ENCODE measurements at regions not wholly inside any gene's neighbourhood (a gene's known extent, or its start where the extent isn't known, plus 50 kb on each side); places are given as distances from the start of the nearest gene placed in this dataset.
"Not testable (repeated sequence)": the region's sequence is repeated elsewhere in the genome, so short reads cannot be mapped to it uniquely, and the experiment has no call there.

DNA sequence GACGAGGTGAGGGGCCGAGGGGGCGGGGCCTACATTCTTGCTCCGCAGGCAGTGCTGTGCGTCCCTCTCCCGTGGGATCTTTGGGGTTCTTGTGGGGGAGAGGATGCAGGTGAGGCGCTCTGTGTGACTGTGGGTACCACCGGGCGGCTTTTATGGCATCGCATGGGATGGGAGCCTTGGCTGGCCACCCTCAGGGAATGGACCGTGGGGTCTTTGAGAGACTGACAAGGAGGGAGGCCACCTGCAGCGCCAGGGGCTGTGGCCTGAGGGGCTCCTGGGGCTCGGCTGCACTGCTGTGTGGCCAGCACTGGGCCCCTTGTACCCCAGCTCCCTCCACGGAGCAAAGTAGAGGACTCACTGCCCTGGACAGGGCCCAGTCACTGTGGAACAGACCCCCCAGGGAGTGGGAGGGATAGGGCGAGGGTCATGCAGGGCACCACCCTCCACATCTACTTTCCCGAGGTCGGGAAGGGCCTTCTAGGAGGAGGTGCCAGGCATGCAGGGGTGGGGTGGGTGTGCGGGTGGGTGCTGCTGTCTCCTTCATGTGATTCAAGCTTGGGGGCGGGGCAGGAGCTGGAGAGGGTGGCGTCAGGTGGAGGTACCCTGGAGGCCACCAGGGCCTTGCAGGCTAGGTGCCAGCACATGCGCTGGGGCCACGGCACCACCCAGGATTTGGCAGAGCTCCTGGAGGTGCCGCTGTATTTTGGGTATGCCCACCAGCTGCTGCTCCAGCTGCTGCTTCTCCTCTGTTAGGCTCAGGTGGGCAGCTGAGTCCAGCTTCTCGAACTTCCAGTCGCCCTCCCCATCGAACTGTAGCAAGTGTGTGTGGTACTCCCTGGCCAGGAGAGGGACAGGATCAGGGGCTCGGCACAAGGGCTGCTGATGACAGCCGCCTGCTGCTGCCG lies 1072.4 kb downstream of the RPIA start:
- no peak overlapping the region for H3K4me3 ChIP-seq (ENCODE audit: control insufficient read depth in 2 of 3, extremely low read depth in 1 of 3, insufficient read depth in 2 of 3, low read depth in 1 of 3, low read length in 3 of 3)
- H3K9me1 ChIP-seq (ENCODE audit: control insufficient read depth, extremely low read depth, insufficient read depth, low read length) = no peaks in the 10 kb centered on the region
- H3K9ac ChIP-seq (ENCODE audit: control insufficient read depth, extremely low read depth, insufficient read depth, low read length) = no peak overlapping the region
- H3K4me2 ChIP-seq (ENCODE audit: control insufficient read depth, extremely low read depth, insufficient read depth, low read depth, low read length) = no peak overlapping the region
- no peak overlapping the region for H3K27ac ChIP-seq (ENCODE audit: control insufficient read depth, insufficient read depth, low read length)
- FAIRE-seq (no peak), DNase-seq (ENCODE audit: low read depth, low spot score) (no peak)
- TF ChIP-seq EZH2 (IDR thresholded peaks at IDR 0.05; ENCODE audit: low read length) = no peak
- TF ChIP-seq, protein P1, sequence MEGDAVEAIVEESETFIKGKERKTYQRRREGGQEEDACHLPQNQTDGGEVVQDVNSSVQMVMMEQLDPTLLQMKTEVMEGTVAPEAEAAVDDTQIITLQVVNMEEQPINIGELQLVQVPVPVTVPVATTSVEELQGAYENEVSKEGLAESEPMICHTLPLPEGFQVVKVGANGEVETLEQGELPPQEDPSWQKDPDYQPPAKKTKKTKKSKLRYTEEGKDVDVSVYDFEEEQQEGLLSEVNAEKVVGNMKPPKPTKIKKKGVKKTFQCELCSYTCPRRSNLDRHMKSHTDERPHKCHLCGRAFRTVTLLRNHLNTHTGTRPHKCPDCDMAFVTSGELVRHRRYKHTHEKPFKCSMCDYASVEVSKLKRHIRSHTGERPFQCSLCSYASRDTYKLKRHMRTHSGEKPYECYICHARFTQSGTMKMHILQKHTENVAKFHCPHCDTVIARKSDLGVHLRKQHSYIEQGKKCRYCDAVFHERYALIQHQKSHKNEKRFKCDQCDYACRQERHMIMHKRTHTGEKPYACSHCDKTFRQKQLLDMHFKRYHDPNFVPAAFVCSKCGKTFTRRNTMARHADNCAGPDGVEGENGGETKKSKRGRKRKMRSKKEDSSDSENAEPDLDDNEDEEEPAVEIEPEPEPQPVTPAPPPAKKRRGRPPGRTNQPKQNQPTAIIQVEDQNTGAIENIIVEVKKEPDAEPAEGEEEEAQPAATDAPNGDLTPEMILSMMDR (optimal IDR thresholded peaks at IDR 0.05 in 1 of 3, IDR thresholded peaks at IDR 0.05 in 1 of 3, conservative IDR thresholded peaks at IDR 0.05 in 1 of 3; ENCODE audit: extremely low read depth in 1 of 3, insufficient read depth in 2 of 3, low read length in 3 of 3) = no peak
- no peaks in the 10 kb centered on the region for H4K20me1 ChIP-seq (ENCODE audit: control insufficient read depth, extremely low read depth, insufficient read depth, low read length)
- dilution Hi-C loops (cut with MboI; ENCODE audit: extremely low pct_ligation_motif_present, low sequenced_read_pairs) = no loop called here
- H3K79me2 ChIP-seq (ENCODE audit: control insufficient read depth, insufficient read depth, low read length) = no peaks in the 10 kb centered on the region
- no peaks in the 10 kb centered on the region for H3K36me3 ChIP-seq (ENCODE audit: control insufficient read depth in 2 of 2, extremely low read depth in 1 of 2, insufficient read depth in 2 of 2, low read length in 2 of 2)
- H2AFZ ChIP-seq (ENCODE audit: control insufficient read depth, low read length) = no peak overlapping the region
- peaks cover 21% of the 10 kb centered on the region for H3K27me3 ChIP-seq (ENCODE audit: control insufficient read depth, extremely low read depth, insufficient read depth, low read length)
- peaks cover 17% of the 10 kb centered on the region for H3K9me3 ChIP-seq (ENCODE audit: control insufficient read depth, low read depth, low read length)
- H3K4me1 ChIP-seq (ENCODE audit: control insufficient read depth, extremely low read depth, insufficient read depth, low read length) = no peaks in the 10 kb centered on the region

DNA sequence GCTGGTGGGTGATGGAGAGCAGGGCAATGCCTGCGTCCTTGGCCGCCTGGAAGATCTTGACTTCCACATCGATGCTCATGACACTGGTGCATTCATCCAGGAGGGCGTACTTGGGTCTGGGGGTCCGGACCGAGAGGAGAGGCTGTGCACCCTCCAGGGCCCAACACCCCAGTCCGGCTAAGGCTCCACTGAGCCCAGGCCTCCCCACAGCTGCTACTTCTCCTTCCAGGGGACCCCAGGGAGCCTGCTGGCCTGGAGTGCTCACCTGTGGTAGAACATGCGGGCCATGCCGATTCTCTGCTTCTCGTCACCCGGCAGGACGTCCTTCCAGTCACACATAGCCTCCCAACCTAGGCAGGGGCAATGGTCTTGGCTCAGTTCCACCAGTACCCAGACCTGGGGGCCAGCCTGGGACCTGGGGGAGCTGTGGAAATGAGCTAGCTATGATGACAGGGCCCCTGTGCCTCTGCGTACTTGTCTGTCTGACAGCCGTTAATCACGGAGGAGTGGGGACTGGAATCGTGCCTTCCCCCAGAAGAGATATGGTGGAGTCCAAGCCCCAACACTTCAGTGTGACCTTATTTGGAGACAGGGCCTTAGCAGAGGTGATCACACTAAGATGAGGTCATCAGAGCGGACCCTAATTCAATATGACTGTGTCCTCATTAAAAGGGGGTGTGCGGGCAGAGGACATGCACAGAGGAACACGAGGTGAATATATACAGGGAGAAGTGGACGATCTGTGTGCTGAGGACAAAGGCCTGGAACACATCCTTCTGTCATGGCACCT lies 1073.3 kb downstream of the RPIA start:
- dilution Hi-C loops (cut with MboI; ENCODE audit: extremely low pct_ligation_motif_present, low sequenced_read_pairs) = not testable (repeated sequence)

DNA sequence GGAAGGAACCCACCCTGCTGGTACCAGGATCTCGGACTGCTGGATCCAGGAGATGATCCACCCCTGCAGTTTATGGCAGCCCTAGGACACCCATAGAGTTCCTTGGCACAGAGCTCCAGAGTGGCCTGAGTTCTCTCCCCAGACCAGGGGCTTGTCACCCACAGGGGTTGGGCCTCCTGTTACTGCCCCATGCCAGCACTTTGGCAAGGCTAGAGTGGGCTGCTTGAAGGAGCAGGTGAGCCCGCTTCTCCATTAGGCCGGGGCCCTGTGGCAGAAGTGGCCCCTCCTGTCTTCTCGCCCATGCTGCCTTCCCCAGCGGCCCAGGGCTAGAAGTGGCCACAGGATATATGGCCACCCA lies 1073.9 kb downstream of the RPIA start:
- H3K9me1 ChIP-seq (ENCODE audit: control insufficient read depth, extremely low read depth, insufficient read depth, low read length); FAIRE-seq; H3K4me3 ChIP-seq (ENCODE audit: control insufficient read depth in 2 of 3, extremely low read depth in 1 of 3, insufficient read depth in 2 of 3, low read depth in 1 of 3, low read length in 3 of 3); H4K20me1 ChIP-seq (ENCODE audit: control insufficient read depth, extremely low read depth, insufficient read depth, low read length); H3K27ac ChIP-seq (ENCODE audit: control insufficient read depth, insufficient read depth, low read length); H3K36me3 ChIP-seq (ENCODE audit: control insufficient read depth in 2 of 2, extremely low read depth in 1 of 2, insufficient read depth in 2 of 2, low read length in 2 of 2); H3K9ac ChIP-seq (ENCODE audit: control insufficient read depth, extremely low read depth, insufficient read depth, low read length); H3K4me1 ChIP-seq (ENCODE audit: control insufficient read depth, extremely low read depth, insufficient read depth, low read length); H2AFZ ChIP-seq (ENCODE audit: control insufficient read depth, low read length); DNase-seq (ENCODE audit: low read depth, low spot score); H3K4me2 ChIP-seq (ENCODE audit: control insufficient read depth, extremely low read depth, insufficient read depth, low read depth, low read length); dilution Hi-C loops (cut with MboI; ENCODE audit: extremely low pct_ligation_motif_present, low sequenced_read_pairs); H3K79me2 ChIP-seq (ENCODE audit: control insufficient read depth, insufficient read depth, low read length): not testable (repeated sequence)
- Histone ChIP-seq H3K27me3 (ENCODE audit: control insufficient read depth, extremely low read depth, insufficient read depth, low read length) (peaks cover 21% of the 10 kb centered on the region), H3K9me3 (ENCODE audit: control insufficient read depth, low read depth, low read length) (peaks cover 17% of the 10 kb centered on the region)

More for the DNA sequence above, 1073.3 kb downstream of the RPIA start:
- H3K4me2 ChIP-seq (ENCODE audit: control insufficient read depth, extremely low read depth, insufficient read depth, low read depth, low read length); H3K4me3 ChIP-seq (ENCODE audit: control insufficient read depth in 2 of 3, extremely low read depth in 1 of 3, insufficient read depth in 2 of 3, low read depth in 1 of 3, low read length in 3 of 3); H2AFZ ChIP-seq (ENCODE audit: control insufficient read depth, low read length); H4K20me1 ChIP-seq (ENCODE audit: control insufficient read depth, extremely low read depth, insufficient read depth, low read length); H3K9me1 ChIP-seq (ENCODE audit: control insufficient read depth, extremely low read depth, insufficient read depth, low read length); DNase-seq (ENCODE audit: low read depth, low spot score); H3K4me1 ChIP-seq (ENCODE audit: control insufficient read depth, extremely low read depth, insufficient read depth, low read length); H3K36me3 ChIP-seq (ENCODE audit: control insufficient read depth in 2 of 2, extremely low read depth in 1 of 2, insufficient read depth in 2 of 2, low read length in 2 of 2); FAIRE-seq; H3K79me2 ChIP-seq (ENCODE audit: control insufficient read depth, insufficient read depth, low read length); H3K27ac ChIP-seq (ENCODE audit: control insufficient read depth, insufficient read depth, low read length); H3K9ac ChIP-seq (ENCODE audit: control insufficient read depth, extremely low read depth, insufficient read depth, low read length): not testable (repeated sequence)
- peaks cover 21% of the 10 kb centered on the region for H3K27me3 ChIP-seq (ENCODE audit: control insufficient read depth, extremely low read depth, insufficient read depth, low read length)
- H3K9me3 ChIP-seq (ENCODE audit: control insufficient read depth, low read depth, low read length) = peaks cover 17% of the 10 kb centered on the region

DNA sequence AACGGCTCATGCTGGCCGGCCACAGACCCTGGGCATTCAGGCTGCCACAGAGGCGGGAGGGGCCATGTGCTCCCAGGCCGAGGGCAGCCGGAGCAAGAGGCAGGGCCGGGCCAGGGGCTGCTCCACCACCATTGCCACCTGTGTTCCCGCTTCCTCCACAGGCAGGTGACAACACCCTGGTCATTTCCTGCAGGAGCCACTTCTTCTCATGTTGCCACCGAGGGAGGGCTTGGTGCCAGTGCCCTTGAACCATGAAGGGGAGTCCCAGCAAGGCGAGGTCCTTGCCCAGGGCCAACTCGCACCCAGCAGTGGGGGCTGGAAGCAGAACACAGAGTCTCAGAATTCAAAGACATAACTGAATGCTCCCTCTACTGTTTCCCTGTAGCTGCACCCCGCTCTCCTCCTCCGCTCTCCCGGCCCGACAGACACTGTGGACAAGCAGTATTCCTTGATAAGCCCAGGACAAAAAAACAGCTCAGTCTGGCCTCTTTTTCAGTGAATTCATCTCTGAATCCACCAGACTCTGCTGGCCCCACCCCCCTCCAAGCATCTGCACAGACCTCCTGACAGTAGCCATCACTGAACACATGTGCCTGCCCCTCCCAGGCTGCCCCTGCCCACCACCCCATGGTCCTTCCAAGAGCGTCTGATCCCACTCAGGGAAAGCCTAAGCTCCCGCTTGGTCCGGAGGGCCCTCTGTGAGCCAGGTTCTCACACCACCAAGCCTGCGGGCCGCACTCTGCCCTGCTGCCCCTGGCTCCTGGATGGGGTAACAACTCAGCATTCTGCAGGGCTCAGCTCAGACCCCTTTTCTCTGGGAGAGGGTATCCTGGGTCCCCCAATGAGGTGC lies 1074.9 kb downstream of the RPIA start:
- H3K27ac ChIP-seq (ENCODE audit: control insufficient read depth, insufficient read depth, low read length); DNase-seq (ENCODE audit: low read depth, low spot score); dilution Hi-C loops (cut with MboI; ENCODE audit: extremely low pct_ligation_motif_present, low sequenced_read_pairs); H3K36me3 ChIP-seq (ENCODE audit: control insufficient read depth in 2 of 2, extremely low read depth in 1 of 2, insufficient read depth in 2 of 2, low read length in 2 of 2); H3K9me1 ChIP-seq (ENCODE audit: control insufficient read depth, extremely low read depth, insufficient read depth, low read length); H3K4me3 ChIP-seq (ENCODE audit: control insufficient read depth in 2 of 3, extremely low read depth in 1 of 3, insufficient read depth in 2 of 3, low read depth in 1 of 3, low read length in 3 of 3); H3K4me1 ChIP-seq (ENCODE audit: control insufficient read depth, extremely low read depth, insufficient read depth, low read length); H3K9ac ChIP-seq (ENCODE audit: control insufficient read depth, extremely low read depth, insufficient read depth, low read length); H2AFZ ChIP-seq (ENCODE audit: control insufficient read depth, low read length); H3K79me2 ChIP-seq (ENCODE audit: control insufficient read depth, insufficient read depth, low read length); H3K4me2 ChIP-seq (ENCODE audit: control insufficient read depth, extremely low read depth, insufficient read depth, low read depth, low read length); FAIRE-seq; H4K20me1 ChIP-seq (ENCODE audit: control insufficient read depth, extremely low read depth, insufficient read depth, low read length): not testable (repeated sequence)
- Histone ChIP-seq H3K9me3 (ENCODE audit: control insufficient read depth, low read depth, low read length) (peaks cover 17% of the 10 kb centered on the region), H3K27me3 (ENCODE audit: control insufficient read depth, extremely low read depth, insufficient read depth, low read length) (peaks cover 21% of the 10 kb centered on the region)

All from keratinocyte (primary cell).